GM19035 (cell line): ENCODE measurements at regions not wholly inside any gene's neighbourhood (a gene's known extent, or its start where the extent isn't known, plus 50 kb on each side); places are given as distances from the start of the nearest gene placed in this dataset.

Experiments
- ATAC-seq: cut with Tn5 transposase; IDR thresholded peaks from one replicate; pipeline ENCODE4 v1.9.1; 2021; ENCODE audit not compliant: unreplicated experiment

DNA sequence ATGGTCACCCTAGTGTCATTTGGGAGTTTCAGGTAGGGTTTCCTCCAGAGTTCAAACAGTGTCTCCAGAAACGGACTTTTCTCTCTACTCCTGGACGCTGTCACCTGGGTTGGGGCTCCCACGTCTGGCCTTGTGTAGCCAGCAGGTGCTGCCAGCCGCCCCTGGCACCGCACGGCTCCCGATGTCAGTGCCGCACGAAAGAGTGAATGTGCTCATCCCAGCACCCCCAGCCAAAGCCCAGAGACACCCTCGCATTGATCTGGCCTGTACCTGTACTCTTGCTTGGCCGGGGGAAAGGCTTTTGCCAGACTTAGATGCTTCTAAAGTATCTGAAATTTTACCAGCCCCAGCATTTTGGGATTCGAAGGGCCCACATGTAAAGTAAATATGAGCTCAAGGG, 351.9 kb downstream of the C16orf95 start:
- no peak for ATAC-seq

- ATAC-seq, result no peak
These were observed 351.2 kb downstream of the C16orf95 start for GRCh38 chr16:86965840-86966550.

DNA sequence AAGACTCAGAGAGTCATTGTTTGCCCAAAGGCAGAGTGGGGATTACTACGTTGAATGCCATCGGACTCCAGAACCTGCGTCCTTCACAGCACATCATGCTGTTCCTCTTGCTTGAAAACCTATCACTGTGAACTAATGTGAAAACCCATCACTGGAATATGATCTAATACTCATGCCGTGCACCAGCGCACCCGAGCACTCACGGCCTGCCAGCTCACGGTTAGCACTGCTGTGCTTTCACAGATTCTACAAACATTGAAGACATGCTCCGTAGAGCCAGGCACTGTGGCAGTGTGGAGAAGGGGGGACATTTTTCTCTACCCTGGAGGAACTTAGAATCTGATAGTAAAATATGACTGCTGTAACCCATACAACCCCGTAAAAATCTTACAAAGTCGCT, 350.4 kb downstream of the C16orf95 start:
- ATAC-seq, result no peak

GRCh38 chr16:86968866-86969265, 348.3 kb downstream of the C16orf95 start:
- no peak for ATAC-seq

GRCh38 chr16:86969716-86970115, 347.5 kb downstream of the C16orf95 start:
- no peak for ATAC-seq

GRCh38 chr16:86970279-86970678, 346.9 kb downstream of the C16orf95 start:
- ATAC-seq, result no peak

GRCh38 chr16:86970726-86971125, 346.5 kb downstream of the C16orf95 start:
- ATAC-seq, result no peak

GRCh38 chr16:86971251-86971650, 345.9 kb downstream of the C16orf95 start:
- ATAC-seq, result no peak

- no peak for ATAC-seq
These were observed 343.1 kb downstream of the C16orf95 start for GRCh38 chr16:86974120-86974519.

- ATAC-seq, result no peak
These were observed 341.7 kb downstream of the C16orf95 start for GRCh38 chr16:86975445-86975844.

DNA sequence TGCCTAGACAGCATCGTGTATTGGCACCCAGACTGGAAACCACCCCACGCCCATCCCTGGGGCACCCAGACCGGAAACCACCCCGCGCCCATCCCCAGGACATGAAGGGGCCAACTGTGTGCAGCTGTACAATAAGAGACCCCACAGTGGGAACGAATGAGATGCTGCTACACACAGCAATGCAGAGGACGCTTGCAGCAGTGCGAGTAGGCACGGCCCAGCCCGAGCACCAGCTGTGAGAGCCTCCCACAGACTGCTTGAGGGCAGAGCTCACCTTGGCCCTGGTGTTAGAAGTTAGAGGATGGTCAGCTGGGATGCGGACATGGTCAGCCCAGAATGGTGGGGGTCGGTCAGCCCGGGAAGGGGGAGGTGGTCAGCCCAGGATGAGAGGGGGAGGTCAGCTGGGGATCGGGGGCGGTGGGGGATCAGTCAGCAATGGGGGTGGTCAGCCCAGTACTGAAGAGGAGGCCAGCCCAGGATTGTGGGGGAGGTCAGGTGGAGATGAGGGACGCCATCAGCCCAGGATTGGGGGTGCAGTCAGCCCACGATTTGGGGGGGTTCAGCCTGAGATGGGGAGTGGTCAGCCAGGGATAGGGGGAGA, 340.0 kb downstream of the C16orf95 start:
- no peak for ATAC-seq

DNA sequence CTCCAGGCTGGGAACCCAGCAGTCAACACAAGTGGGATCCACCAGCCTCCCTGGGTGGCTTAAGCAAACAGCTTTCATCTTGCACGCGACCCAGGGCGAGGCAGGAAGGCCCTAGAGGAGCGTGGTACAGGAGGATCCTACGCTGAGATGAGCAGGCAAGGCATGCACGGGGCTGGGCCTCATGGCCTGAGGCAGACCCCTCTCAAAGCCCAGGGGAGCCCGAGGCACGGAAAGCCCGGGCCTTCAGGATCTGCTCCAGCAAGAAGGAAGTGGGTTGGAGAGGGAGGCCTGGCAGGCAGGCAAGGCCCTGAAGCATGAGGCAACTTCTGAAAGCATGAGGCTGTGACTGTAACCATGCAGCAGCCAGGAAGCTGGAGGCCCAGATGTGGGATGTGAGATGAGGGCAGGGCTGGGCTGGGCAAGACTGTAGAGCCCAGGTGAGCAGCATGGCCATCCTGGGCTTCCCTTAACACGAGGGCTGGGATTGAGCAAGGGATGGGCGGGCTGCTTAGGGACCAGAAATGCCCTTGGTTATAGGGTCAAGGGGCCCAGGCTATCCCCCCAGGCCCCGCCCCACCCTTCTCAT, 338.7 kb downstream of the C16orf95 start:
- ATAC-seq, result no peak

DNA sequence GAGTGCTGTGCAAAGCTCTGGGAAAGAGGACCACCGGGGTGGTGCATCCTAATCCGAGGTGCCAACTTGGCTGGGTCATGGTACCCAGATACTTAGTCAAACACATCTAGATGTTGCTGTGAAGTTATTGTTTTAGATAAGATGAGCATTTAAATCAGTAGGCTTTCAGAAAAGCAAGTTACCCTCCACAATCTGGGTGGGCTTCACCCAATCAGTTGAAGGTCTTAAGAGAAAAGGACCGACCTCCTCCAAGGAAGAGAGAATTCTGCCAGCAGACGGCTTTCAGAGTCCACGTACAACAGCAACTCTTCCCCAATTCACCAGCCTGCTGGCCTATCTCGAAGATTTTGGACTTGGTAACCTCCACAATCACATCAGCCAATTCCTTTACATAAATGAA, 338.1 kb downstream of the C16orf95 start:
- no peak for ATAC-seq

DNA sequence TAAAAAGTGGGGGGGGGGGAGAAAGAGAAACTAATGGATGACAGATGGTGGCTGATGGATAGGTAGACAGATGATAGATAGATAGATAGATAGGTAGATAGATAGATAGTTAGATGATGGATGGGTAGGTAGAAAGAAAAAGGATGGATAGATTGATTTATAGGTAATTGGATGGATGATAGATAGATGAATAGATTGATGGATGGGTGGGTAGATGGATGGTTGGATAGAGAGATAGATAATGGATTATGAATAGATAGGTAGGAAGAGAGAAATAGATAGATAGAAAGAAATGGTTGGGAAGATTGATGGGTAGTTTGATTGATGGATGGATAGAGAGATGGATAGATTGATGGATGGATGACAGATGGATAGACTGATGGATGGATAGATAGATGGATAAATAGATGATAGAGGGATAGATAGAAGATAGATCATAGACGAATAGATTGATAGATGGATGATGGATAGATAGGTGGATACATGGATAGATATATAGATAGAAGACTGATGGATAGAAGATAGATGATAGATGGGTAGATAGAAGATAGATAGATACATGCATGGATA, 337.1 kb downstream of the C16orf95 start:
- ATAC-seq, result no peak

DNA sequence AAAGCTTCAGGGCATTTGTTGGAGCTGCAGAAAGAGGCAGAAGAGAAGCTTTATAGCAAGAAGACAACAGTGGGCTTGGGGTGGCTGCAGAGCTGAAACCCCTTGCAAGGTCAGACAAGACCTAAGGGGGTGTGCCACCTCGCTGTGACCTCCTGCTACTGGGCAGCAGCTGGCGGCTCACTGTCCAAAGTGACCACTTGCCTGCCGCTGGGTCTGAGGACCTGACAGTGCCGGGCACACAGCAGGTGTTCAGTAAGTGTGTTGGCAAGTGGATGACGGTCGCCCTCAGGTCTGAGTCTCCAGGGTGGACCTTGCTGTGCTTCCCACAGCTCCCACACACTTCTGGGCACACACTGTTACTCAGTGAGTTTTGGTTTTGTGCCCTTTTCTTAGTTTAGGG, 336.5 kb downstream of the C16orf95 start:
- no peak for ATAC-seq

DNA sequence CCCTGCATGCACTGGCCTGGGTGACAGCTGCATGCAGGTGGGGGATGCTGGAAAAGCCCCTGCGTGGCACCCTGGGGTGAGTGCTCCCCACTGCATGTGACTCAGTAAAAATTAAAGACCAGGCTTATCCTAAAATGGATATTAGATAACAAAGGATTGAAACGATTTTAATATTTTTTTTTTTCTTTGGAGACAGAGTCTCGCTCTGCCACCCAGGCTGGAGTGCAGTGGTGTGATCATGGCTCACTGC, 334.9 kb downstream of the C16orf95 start:
- ATAC-seq, result no peak

- no peak for ATAC-seq
These were observed 334.3 kb downstream of the C16orf95 start for GRCh38 chr16:86982912-86983311.

GRCh38 chr16:86983621-86984020, 333.6 kb downstream of the C16orf95 start:
- no peak for ATAC-seq

DNA sequence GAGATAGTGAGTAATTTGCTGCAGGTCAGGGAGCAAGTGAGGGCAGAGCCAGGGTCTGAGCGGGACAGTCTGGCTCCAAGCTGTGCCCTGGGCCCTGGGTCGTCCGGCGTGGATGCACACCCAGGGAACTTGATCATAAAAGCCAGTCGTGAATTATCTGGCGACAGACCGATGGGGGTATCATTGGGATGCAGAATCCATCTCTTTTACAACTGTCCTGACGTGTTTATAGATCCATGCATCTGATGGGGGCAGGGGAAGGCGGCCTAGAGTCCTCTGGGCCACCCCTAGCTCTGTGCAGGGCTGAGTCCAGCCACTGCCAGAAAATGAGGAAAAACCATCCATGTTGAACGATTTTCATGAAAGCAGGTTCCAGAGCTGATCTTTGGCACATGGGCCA, 332.8 kb downstream of the C16orf95 start:
- no peak for ATAC-seq

DNA sequence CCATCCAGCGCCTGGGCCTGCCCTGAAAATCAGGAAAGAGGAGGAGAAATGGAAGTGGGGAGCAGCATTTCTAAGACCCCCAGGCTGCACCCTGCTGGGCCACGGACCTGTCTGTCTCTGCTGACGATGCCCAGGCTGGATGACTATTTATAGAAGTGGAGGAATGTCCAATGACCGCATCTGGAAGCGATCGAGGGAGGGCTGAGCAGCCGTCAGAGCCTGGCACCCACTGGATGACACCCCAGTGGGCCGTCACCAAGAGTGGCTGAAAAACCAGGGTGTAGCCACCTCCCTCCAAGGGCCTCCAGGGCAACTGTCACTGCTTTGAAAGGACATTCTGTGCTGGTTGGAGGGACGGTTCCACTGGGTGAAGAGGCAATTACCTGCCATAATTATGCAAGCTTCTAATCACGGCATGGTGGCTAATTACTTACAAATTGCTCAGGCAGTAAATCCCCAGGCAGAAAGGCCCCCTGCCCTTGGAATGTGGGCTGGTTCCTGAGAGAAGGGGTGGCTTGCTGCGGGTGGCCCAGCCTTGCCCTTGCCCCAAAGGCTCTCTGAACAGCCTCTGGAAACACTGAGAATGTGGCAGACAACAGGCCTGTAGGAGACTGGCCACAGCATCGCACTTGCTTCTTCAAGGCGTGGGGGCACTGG, 332.1 kb downstream of the C16orf95 start:
- ATAC-seq, result no peak

DNA sequence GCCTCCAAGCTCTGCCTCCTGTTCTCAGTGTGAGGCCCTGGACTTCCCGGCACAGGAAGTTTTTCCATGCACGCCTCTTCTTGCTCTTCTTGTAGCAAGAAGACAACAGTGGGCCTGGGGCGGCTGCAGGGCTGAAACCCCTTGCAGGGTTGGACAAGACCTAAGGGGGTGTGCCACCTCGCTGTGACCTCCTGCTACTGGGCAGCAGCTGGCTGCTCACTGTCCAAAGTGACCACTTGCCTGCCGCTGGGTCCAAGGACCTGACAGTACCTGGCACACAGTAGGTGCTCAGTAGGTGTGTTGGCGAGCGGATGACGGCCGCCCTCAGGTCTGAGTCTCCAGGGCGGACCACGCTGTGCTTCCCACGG, 331.6 kb downstream of the C16orf95 start:
- ATAC-seq, result no peak

DNA sequence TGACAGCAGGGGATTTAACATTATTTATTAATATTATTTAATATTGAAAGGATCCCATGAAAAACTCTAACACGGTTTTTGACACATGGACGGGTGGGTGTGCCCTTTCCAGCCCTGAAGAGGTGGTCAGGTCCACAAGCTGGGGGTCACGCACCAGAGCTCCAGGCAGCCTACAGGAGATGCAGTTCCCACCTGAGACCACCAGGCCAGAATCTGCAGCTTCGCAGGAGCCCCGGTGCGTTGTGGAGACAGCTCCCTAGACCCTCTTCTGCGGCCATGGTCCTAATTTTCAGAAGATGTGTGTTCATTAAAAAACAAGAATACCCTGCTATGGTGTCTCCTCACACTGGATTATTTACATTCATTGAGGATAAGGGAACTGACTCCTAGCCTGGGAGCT, 331.1 kb downstream of the C16orf95 start:
- ATAC-seq, result no peak
